GM12865 (cell line): ENCODE measurements at regions not wholly inside any gene's neighbourhood (a gene's known extent, or its start where the extent isn't known, plus 50 kb on each side); places are given as distances from the start of the nearest gene placed in this dataset.

Experiments used
- DNase-seq: peaks from one replicate; pipeline ENCODE4 v3.0.0; 2010; ENCODE audit warnings: low read depth
- H3K4me3 ChIP-seq: 2 replicates; pipeline ENCODE4 v1.5.1; 2011; ENCODE audit warnings: mild to moderate bottlenecking, low read depth, low read length, control low read depth
- CTCF ChIP-seq: IDR thresholded peaks from 2 replicates; pipeline ENCODE4 v1.5.1; 2011; ENCODE audit warnings: low read length, control low read depth, low read depth, inconsistent platforms; ENCODE audit not compliant: insufficient read depth; ENCODE audit errors: missing control alignments

GRCh38 chr2:106030287-106031268, 163.5 kb downstream of the UXS1 start:
- no peak for TF ChIP-seq CTCF
- H3K4me3 ChIP-seq, result no peak overlapping the region
- DNase-seq, result no peak

GRCh38 chr2:106028192-106028591, 165.9 kb downstream of the UXS1 start:
- DNase-seq, result no peak
- TF ChIP-seq CTCF, result no peak
- H3K4me3 ChIP-seq, result no peak overlapping the region

- no peak for DNase-seq
- TF ChIP-seq CTCF, result no peak
These were observed 167.6 kb downstream of the UXS1 start for GRCh38 chr2:106026271-106027190.

GRCh38 chr2:106025796-106026195, 168.3 kb downstream of the UXS1 start:
- H3K4me3 ChIP-seq, result no peak overlapping the region
- DNase-seq, result no peak
- TF ChIP-seq CTCF, result no peak

More at GRCh38 chr2:106026271-106027190, 167.6 kb downstream of the UXS1 start:
- H3K4me3 ChIP-seq, result no peak overlapping the region

- DNase-seq, result no peak
- H3K4me3 ChIP-seq, result no peak overlapping the region
- TF ChIP-seq CTCF, result no peak
These were observed 172.5 kb downstream of the UXS1 start for GRCh38 chr2:106021662-106022028.

- DNase-seq, result no peak
- no peak for TF ChIP-seq CTCF
- no peak overlapping the region for H3K4me3 ChIP-seq
These were observed 173.1 kb downstream of the UXS1 start for GRCh38 chr2:106020821-106021661.
